GM12878 (cell line): ENCODE measurements at regions not wholly inside any gene's neighbourhood (a gene's known extent, or its start where the extent isn't known, plus 50 kb on each side); places are given as distances from the start of the nearest gene placed in this dataset.

Experiments used
- KDM1A ChIP-seq: fragments of 200-600 bp; sonication (generic); IDR thresholded peaks from 2 replicates; pipeline ENCODE4 v1.6.1; 2016; ENCODE audit warnings: borderline replicate concordance
- RELA ChIP-seq: fragments of 450-650 bp; IDR thresholded peaks from 2 replicates; pipeline ENCODE4 v1.8.0; 2014; ENCODE audit warnings: borderline replicate concordance; ENCODE audit not compliant: partially characterized antibody

DNA sequence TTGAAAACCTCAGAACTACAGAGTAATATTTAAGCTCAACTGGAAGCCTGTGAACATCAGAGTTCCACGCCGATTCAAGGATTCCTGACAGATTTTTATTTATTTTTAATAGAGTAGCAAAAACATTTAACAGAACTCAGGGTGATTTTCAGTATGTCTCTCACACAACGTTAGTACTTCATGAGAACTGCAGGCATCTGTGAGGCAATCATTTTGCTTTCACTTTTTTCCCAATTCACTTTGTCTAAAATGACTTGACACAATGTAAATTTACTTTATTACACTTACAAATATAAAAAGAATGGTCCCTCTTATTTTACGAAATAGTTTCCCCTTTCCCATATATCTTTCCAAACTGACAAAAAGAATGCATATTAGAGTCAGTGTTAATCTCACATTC is 869.5 kb upstream of the EPHA5 start:
- no peak for TF ChIP-seq KDM1A
- TF ChIP-seq RELA, result no peak
